Neuronal stem cell (in vitro differentiated cells): ENCODE measurements at regions not wholly inside any gene's neighbourhood (a gene's known extent, or its start where the extent isn't known, plus 50 kb on each side); places are given as distances from the start of the nearest gene placed in this dataset.
A peak's percentile ranks its signal among the peaks of the same experiment; 100 is the strongest.

Experiments used
- DNase-seq: peaks from one replicate; pipeline ENCODE4 v3.0.0-alpha.2; 2013; ENCODE audit warnings: low spot score
- H2AFZ ChIP-seq: one replicate; pipeline ENCODE4 v1.6.1; 2013; ENCODE audit warnings: mild to moderate bottlenecking, low read length, inconsistent platforms
- H2AK5ac ChIP-seq: 2 replicates; pipeline ENCODE4 v1.6.1; 2013; ENCODE audit warnings: low read depth, mild to moderate bottlenecking, inconsistent platforms, low read length, moderate library complexity, mixed read lengths
- H2BK120ac ChIP-seq: 2 replicates; pipeline ENCODE4 v1.6.1; 2013; ENCODE audit warnings: low read depth, mild to moderate bottlenecking, inconsistent platforms, low read length, moderate library complexity, mixed read lengths
- H2BK12ac ChIP-seq: one replicate; pipeline ENCODE4 v1.6.1; 2013; ENCODE audit warnings: low read length, inconsistent platforms
- H2BK15ac ChIP-seq: 2 replicates; pipeline ENCODE4 v1.6.1; 2013; ENCODE audit warnings: mild to moderate bottlenecking, low read length, inconsistent platforms, mixed read lengths
- H2BK5ac ChIP-seq: one replicate; pipeline ENCODE4 v1.6.1; 2013; ENCODE audit warnings: inconsistent platforms, mild to moderate bottlenecking, low read length, moderate library complexity
- H3K14ac ChIP-seq: one replicate; pipeline ENCODE4 v1.6.1; 2013; ENCODE audit warnings: low read length, inconsistent platforms
- H3K18ac ChIP-seq: 2 replicates; pipeline ENCODE4 v1.6.1; 2013; ENCODE audit warnings: low read length, inconsistent platforms
- H3K23ac ChIP-seq: 2 replicates; pipeline ENCODE4 v1.6.1; 2013; ENCODE audit warnings: low read depth, mild to moderate bottlenecking, mixed read lengths, low read length, inconsistent platforms; ENCODE audit not compliant: poor library complexity
- H3K27ac ChIP-seq: replicated peaks from 3 replicates; pipeline ENCODE4 v1.5.1; 2013; ENCODE audit warnings: low read length, inconsistent platforms
- H3K27me3 ChIP-seq, 3 experiments: 2 replicates each; pipeline ENCODE4 v1.6.1; 2013; ENCODE audit warnings: low read length in 3 of 3, mild to moderate bottlenecking in 2 of 3, inconsistent platforms in 1 of 3, low read depth in 1 of 3, mixed read lengths in 1 of 3, moderate library complexity in 1 of 3; ENCODE audit not compliant: control insufficient read depth in 3 of 3, insufficient read depth in 3 of 3
- H3K36me3 ChIP-seq, 2 donors: replicated peaks in 1 of 2; 2 replicates each; pipeline ENCODE4 v1.6.1; 2013; ENCODE audit warnings: low read length in 2 of 2; ENCODE audit not compliant: control insufficient read depth in 2 of 2, insufficient read depth in 2 of 2
- H3K4ac ChIP-seq: 2 replicates; pipeline ENCODE4 v1.6.1; 2013; ENCODE audit warnings: inconsistent platforms, mild to moderate bottlenecking, low read length, moderate library complexity
- H3K4me1 ChIP-seq, 2 donors: 1 replicate in 1 of 2; 2 replicates in 1 of 2; pipeline ENCODE4 v1.6.1; 2013; ENCODE audit warnings: low read length in 2 of 2, low read depth in 1 of 2; ENCODE audit not compliant: control insufficient read depth in 2 of 2, insufficient read depth in 1 of 2
- H3K4me2 ChIP-seq: one replicate; pipeline ENCODE4 v1.6.1; 2013; ENCODE audit warnings: mild to moderate bottlenecking, low read length, inconsistent platforms; ENCODE audit not compliant: insufficient read depth, poor library complexity, severe bottlenecking
- H3K4me3 ChIP-seq, 2 donors: 2 replicates each; pipeline ENCODE4 v1.5.1; 2013; ENCODE audit warnings: low read length in 2 of 2, mild to moderate bottlenecking in 2 of 2, inconsistent platforms in 1 of 2, moderate library complexity in 1 of 2
- H3K79me1 ChIP-seq: one replicate; pipeline ENCODE4 v1.6.1; 2013; ENCODE audit warnings: low read depth, mild to moderate bottlenecking, inconsistent platforms, low read length, moderate library complexity
- H3K9ac ChIP-seq: one replicate; pipeline ENCODE4 v1.6.1; 2013; ENCODE audit warnings: mild to moderate bottlenecking, low read depth, low read length, inconsistent platforms; ENCODE audit not compliant: poor library complexity
- H3K9me3 ChIP-seq, 2 donors: replicated peaks in 1 of 2; 2 replicates each; pipeline versions ENCODE3 to v1.6.1; 2013; ENCODE audit warnings: low read length in 2 of 2, mild to moderate bottlenecking in 2 of 2, inconsistent platforms in 1 of 2, low read depth in 1 of 2, mixed read lengths in 1 of 2, moderate library complexity in 1 of 2; ENCODE audit not compliant: control insufficient read depth in 2 of 2, insufficient read depth in 1 of 2
- H4K8ac ChIP-seq: one replicate; pipeline ENCODE4 v1.6.1; 2013; ENCODE audit warnings: low read depth, mild to moderate bottlenecking, inconsistent platforms, low read length, moderate library complexity
- H4K91ac ChIP-seq: one replicate; pipeline ENCODE4 v1.6.1; 2013; ENCODE audit warnings: low read length, low read depth, mild to moderate bottlenecking, inconsistent platforms; ENCODE audit not compliant: poor library complexity
- WGBS, 2 donors: extraction: QIAGEN DNeasy Blood & Tissue Kit; methylation state at CpG; one replicate each; pipeline ENCODE4 v1.1.7; 2013; ENCODE audit warnings: missing lambda C conversion rate in 2 of 2, mixed read lengths in 1 of 2; ENCODE audit not compliant: insufficient read length in 2 of 2, insufficient replicate concordance in 1 of 2; ENCODE audit errors: extremely low coverage in 2 of 2; 5-methylcytosine and 5-hydroxymethylcytosine counted together

DNA sequence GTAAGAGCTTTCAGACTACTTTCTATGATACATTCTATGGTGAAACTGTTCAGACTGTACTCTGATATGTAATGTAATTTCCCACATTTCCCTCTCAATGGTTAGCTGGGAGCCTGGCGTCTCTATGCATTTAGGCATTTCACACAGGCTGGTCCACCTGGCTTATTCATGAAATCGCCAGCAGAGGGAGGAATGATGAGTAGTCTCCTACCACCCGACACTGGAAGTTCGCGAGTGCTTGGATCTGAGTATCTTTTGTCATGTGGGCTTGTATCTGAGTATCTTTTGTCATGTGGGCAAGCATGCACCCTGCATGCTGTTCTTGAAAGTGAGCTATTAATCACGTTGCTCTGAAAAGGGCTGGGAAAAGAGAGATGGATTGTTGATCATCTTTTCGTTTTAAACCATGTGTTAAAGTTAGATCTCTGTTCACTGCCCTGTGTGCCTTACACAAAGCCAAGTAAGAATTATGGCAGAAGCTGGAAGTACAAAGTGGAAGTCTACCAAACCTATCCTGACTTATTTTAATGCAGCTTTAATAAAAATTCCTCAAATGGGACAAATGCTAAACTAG is 235.0 kb downstream of the ATP23 start:
- no peak overlapping the region for H2AK5ac ChIP-seq
- H3K14ac ChIP-seq = no peak overlapping the region
- H3K36me3 ChIP-seq = no peaks in the 10 kb centered on the region
- H3K27me3 ChIP-seq = no peaks in the 10 kb centered on the region
- WGBS, 2 donors = no CpG with 5 or more reads among the region's 7 CpGs
- H2AFZ ChIP-seq = no peak overlapping the region
- no peak overlapping the region for H2BK120ac ChIP-seq
- no peak overlapping the region for H2BK12ac ChIP-seq
- no peaks in the 10 kb centered on the region for H3K9me3 ChIP-seq
- H4K8ac ChIP-seq = no peak overlapping the region
- H3K9ac ChIP-seq = no peak overlapping the region
- no peak overlapping the region for H2BK15ac ChIP-seq
- H3K4me3 ChIP-seq = no peak overlapping the region
- H2BK5ac ChIP-seq = no peak overlapping the region
- H4K91ac ChIP-seq = no peak overlapping the region
- H3K27ac ChIP-seq = no peak overlapping the region
- H3K4me2 ChIP-seq = no peak overlapping the region
- no peak overlapping the region for H3K18ac ChIP-seq
- no peaks in the 10 kb centered on the region for H3K79me1 ChIP-seq
- H3K23ac ChIP-seq = no peak overlapping the region
- DNase-seq = peak; percentile 27
- no peaks in the 10 kb centered on the region for H3K4me1 ChIP-seq
- H3K4ac ChIP-seq = no peak overlapping the region

DNA sequence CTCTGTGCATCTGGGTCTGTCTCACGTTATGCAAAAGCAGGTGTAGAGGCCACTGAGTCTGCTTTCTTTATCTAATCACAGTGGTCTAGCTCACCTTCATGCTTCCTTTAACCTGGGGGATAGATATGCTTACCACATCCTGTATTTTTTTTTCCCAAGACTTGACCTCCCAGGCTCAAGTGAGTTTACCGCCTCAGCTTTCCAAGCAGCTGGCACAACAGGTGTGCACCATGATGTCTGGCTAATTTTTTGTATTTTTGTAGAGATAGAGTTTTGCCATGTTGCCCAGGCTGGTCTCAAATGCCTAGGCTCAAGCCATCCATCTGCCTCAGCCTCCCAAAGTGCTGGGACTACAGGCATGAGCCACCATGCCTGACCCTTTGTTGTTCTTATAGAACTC is 236.0 kb downstream of the ATP23 start:
- Histone ChIP-seq H2AFZ (no peak overlapping the region), H4K91ac (no peak overlapping the region), H3K27ac (no peak overlapping the region), H3K23ac (no peak overlapping the region), H2BK12ac (no peak overlapping the region), H2BK15ac (no peak overlapping the region), H3K4me1 (no peaks in the 10 kb centered on the region), H3K4ac (no peak overlapping the region), H3K14ac (no peak overlapping the region), H3K4me3 (no peak overlapping the region), H4K8ac (no peak overlapping the region), H3K18ac (no peak overlapping the region), H3K27me3 (no peaks in the 10 kb centered on the region), H3K36me3 (no peaks in the 10 kb centered on the region), H3K79me1 (no peaks in the 10 kb centered on the region), H2BK120ac (no peak overlapping the region), H2BK5ac (no peak overlapping the region), H3K9ac (no peak overlapping the region), H3K4me2 (no peak overlapping the region), H2AK5ac (no peak overlapping the region), H3K9me3 (no peaks in the 10 kb centered on the region)
- DNase-seq = no peak
- WGBS, 2 donors = no CpG with 5 or more reads among the region's 2 CpGs

DNA sequence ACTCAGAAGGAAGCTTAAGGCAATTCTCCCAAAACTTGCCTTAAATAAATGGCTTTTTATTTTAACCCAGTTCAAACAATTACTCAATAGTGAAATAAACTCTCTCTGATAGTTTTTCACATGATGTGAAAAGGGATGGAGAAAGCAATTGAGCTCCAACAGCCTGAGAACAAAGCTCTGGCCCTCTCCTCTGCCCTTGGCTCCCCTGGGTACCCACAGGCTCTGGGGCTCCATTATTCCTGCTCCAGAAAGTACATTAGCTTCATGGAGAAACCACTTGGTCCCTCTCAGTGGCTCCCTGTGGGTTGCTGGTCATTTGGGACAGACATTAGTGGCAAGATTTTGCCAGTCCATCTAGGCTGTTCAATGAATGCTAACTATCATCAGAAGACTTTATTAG is 242.8 kb downstream of the ATP23 start:
- H3K27ac ChIP-seq = no peak overlapping the region
- H4K8ac ChIP-seq = no peak overlapping the region
- H2BK120ac ChIP-seq = no peak overlapping the region
- no peak overlapping the region for H3K14ac ChIP-seq
- no peak overlapping the region for H2AFZ ChIP-seq
- H3K9ac ChIP-seq = no peak overlapping the region
- no peak overlapping the region for H2BK15ac ChIP-seq
- H3K9me3 ChIP-seq = no peaks in the 10 kb centered on the region
- no peak overlapping the region for H3K4me3 ChIP-seq
- H3K23ac ChIP-seq = no peak overlapping the region
- no peaks in the 10 kb centered on the region for H3K27me3 ChIP-seq
- no peak for DNase-seq
- H3K18ac ChIP-seq = no peak overlapping the region
- H2AK5ac ChIP-seq = no peak overlapping the region
- H3K4me1 ChIP-seq = no peaks in the 10 kb centered on the region
- H4K91ac ChIP-seq = no peak overlapping the region
- H2BK12ac ChIP-seq = no peak overlapping the region
- no peak overlapping the region for H3K4me2 ChIP-seq
- no peaks in the 10 kb centered on the region for H3K36me3 ChIP-seq
- no peak overlapping the region for H2BK5ac ChIP-seq
- H3K4ac ChIP-seq = no peak overlapping the region
- no peaks in the 10 kb centered on the region for H3K79me1 ChIP-seq

GRCh38 chr12:58186401-58186800 is 245.0 kb downstream of the ATP23 start:
- no peak overlapping the region for H3K14ac ChIP-seq
- H3K79me1 ChIP-seq = no peaks in the 10 kb centered on the region
- no peak overlapping the region for H3K27ac ChIP-seq
- H2AK5ac ChIP-seq = no peak overlapping the region
- no peak overlapping the region for H3K4me3 ChIP-seq
- H3K27me3 ChIP-seq = no peaks in the 10 kb centered on the region
- H4K8ac ChIP-seq = no peak overlapping the region
- H3K18ac ChIP-seq = no peak overlapping the region
- no peak for DNase-seq
- H3K36me3 ChIP-seq = no peaks in the 10 kb centered on the region
- no peaks in the 10 kb centered on the region for H3K4me1 ChIP-seq
- no peak overlapping the region for H2BK5ac ChIP-seq
- H2BK120ac ChIP-seq = no peak overlapping the region
- H4K91ac ChIP-seq = no peak overlapping the region
- no peak overlapping the region for H2BK12ac ChIP-seq
- H3K4me2 ChIP-seq = no peak overlapping the region
- no CpG with 5 or more reads among the region's 4 CpGs for WGBS, 2 donors
- no peaks in the 10 kb centered on the region for H3K9me3 ChIP-seq
- no peak overlapping the region for H3K23ac ChIP-seq
- H2BK15ac ChIP-seq = no peak overlapping the region
- H3K9ac ChIP-seq = no peak overlapping the region
- no peak overlapping the region for H3K4ac ChIP-seq
- H2AFZ ChIP-seq = no peak overlapping the region
